ENCODE measurements at regions not wholly inside any gene's neighbourhood (a gene's known extent, or its start where the extent isn't known, plus 50 kb on each side); places are given as distances from the start of the nearest gene placed in this dataset.

GRCh38 chr12:90079529-90080210 lies 371.0 kb upstream of the ATP2B1 start:
- DNase-seq (ENCODE audit: low spot score) = no peak

GRCh38 chr12:90078344-90078743 lies 369.7 kb upstream of the ATP2B1 start:
- no peak for DNase-seq (ENCODE audit: low spot score)

DNA sequence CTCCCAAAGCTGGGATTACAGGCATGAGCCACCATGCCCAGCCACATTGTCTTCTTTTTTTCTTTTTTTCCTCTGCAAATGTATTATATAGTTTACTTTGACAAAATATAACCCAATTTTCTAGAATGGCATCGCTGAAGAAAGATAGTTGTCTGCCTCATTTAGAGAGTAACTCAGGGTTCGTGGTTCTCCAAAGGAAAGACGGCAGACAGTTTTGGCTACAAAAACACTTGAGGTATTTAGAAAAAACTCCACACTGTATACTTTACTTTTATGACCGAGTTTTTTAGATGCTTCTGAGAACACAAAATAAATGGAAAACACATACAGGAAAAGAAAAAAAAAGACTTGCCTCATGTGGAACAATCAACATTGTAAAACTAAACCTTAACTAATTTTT lies 369.1 kb upstream of the ATP2B1 start:
- DNase-seq (ENCODE audit: low spot score) = no peak

- no peak for DNase-seq (ENCODE audit: low spot score)
Measured at GRCh38 chr12:90076851-90077319, 368.2 kb upstream of the ATP2B1 start.

GRCh38 chr12:90075685-90076084 lies 367.0 kb upstream of the ATP2B1 start:
- DNase-seq (ENCODE audit: low spot score) = no peak

DNA sequence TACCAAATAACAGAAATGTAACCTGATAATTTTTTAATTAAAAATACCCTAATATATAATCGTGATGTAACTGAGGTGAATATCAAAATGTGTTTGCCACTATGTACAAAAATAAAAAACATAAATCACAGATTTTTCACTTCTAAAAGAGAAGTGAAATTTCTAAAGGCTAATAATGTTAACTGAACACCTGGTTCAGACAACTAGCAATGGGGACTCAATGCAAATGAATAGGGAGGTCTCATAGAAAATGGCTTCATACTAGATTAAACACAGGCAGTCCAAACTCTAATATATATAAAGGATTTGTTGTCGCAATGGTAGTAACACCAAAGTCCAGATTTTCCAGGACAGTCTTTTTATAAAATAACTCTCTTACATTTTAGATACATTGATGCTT lies 365.4 kb upstream of the ATP2B1 start:
- DNase-seq (ENCODE audit: low spot score) = no peak

- DNase-seq (ENCODE audit: low spot score) = no peak
Measured at GRCh38 chr12:90071996-90072395, 363.4 kb upstream of the ATP2B1 start.

- DNase-seq (ENCODE audit: low spot score) = no peak
Measured at GRCh38 chr12:90069711-90070110, 361.1 kb upstream of the ATP2B1 start.

- no peak for DNase-seq (ENCODE audit: low spot score)
Measured at GRCh38 chr12:90067791-90068190, 359.2 kb upstream of the ATP2B1 start.

DNA sequence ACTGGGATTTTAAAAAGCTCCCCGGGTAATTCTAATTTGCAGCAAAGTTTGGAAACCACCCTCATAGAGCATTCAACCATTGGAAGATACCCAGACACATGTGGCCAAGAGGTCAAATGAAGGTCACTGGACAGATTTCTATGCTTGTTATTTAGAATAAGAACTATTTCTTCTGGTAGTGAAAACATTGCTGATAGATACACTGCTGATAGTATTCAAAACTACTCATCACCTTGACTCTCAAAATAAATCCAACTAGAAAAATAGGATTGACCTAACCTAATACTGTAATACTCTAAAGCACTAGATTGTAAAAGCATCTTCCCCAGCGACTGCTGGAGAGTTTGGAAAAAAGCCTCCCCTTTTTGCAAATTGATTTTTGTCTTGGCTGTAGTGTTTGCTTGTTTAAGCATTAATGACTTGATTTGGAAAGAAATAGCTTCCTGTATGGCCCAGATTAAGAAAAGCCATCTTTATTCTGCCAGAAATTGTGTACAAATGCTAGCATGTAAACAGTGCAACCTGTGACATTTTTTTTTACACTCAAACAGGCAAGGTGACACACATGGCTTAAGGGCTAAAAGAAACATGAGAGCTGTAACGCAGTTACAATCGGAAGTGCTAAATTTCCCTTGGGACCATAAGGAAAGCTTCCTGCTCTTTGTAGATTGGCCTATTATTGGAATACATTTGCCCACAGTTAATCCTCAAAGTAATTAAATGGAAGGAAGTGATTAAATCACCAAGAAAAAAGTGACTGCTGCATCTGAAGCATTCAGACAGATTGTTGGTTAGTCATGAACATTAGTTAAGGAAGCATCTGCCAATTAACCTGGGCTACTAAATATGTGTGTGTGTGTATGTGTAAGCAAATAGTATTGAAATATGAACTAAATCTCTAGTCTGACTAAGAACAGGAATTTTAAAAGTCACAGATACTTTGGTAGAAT lies 356.5 kb upstream of the ATP2B1 start:
- no peak for DNase-seq (ENCODE audit: low spot score)

DNA sequence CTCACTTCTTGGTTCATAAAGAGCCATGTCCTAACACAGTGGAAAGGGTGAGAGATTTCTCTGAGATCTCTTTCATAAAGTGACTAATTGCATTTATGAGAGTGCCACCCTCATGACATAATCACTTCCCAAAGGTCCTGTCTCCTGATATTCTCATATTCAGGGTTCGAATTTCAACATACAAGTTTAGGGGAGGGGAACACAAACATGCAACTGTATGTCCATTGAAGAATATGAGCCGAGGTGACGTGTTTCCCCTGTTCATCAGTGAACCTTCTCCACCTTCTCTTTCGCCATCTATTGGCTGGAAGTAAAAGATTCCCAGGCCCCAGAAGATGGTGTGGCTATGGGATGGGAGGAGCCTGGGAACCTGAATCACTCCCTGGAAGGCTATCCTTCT lies 354.2 kb upstream of the ATP2B1 start:
- no peak for DNase-seq (ENCODE audit: low spot score)

DNA sequence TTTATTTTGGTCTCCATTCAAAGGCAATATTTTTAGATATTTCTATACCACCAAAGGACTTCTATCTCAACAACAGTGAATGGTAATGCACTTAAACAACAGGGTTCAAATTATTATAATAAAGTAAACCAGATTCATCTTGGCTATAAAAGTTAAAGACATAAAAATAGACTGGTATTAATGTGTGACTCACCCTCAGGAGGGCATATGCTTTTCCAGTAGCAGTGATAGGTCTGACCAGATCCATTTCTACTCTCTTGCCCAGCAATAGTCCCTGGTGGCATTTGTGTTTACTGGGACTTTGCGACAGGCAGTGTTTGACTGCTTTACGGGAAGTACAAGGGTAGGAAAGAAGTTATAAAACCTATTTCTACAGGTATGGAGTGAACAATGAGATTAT lies 353.2 kb upstream of the ATP2B1 start:
- no peak for DNase-seq (ENCODE audit: low spot score)

DNA sequence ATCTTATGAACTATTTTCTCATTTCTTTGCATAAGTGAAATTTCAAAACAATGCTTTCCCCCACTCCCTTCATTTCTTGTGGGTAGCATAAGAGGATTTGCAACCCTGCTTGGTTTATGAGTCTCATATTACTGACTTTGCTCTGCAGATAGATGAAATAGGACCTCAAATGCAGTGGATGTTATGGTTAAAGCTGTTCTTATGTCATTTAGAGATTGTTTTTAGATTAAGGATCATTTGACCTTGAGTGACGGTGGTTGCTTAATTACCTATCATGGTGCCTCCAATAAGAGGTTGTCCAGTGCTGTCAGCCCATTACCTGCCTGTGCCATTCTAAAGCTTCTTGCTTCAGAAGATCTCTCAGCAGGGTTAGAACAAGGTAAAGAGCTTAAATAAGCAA lies 351.4 kb upstream of the ATP2B1 start:
- no peak for DNase-seq (ENCODE audit: low spot score)

GRCh38 chr12:90058704-90059103 lies 350.1 kb upstream of the ATP2B1 start:
- DNase-seq (ENCODE audit: low spot score) = no peak

DNA sequence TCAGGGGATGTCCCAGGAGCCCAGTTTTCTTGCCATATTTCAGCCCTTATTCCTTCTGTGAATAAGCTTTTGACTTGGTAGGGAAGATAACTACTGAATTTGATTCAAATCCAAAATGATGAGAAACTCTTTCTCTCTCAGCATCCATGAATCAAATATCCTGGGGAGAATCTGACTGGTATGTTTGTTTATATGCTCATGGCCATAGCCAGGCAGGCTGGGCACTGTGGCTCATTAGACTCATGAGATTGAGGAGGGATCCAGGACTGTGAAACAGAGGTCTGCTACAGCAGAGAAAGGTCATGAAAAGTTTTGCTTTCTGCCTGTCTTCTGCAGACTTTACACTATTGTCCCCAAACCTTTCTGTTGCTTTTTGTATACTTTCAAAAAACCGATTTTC lies 346.4 kb upstream of the ATP2B1 start:
- DNase-seq (ENCODE audit: low spot score) = no peak

DNA sequence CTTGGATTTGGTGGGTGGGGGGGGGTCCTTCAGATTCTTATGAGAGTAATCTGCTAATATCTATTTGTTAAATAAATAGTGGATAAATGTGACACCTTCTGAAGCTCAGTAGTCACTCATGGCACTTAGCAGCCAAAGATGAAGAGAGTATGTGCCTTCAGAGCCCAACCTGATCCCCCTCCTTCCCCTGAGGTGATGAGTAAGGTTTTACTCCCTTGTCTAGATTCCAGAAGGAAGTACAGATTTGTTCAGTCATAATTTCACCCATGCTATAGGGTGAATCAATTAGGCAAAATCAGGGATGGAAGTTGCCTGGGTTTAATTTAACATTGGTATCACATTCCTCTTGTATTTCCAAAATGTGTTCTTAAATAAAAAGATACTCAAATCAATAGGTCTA lies 340.3 kb upstream of the ATP2B1 start:
- DNase-seq (ENCODE audit: low spot score) = no peak

GRCh38 chr12:90045559-90045958 lies 336.9 kb upstream of the ATP2B1 start:
- DNase-seq (ENCODE audit: low spot score) = no peak

DNA sequence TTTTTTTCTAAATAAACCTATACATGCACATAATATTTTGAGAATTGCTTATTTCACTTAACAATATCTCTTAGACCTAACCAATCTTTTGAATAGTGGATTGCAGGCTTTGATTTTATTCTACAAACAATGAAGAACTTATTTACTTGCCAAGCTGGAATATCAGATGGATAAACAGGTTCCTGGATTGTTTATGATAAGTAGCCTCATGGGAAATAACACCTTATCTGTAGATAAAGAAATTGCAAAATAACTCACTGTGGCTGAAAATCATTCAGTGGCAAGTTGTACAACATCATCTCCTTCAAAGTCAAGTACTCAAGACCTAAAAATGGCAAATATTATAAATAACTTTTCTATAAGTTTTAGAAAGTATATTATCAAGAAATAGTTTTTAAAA lies 335.4 kb upstream of the ATP2B1 start:
- no peak for DNase-seq (ENCODE audit: low spot score)

GRCh38 chr12:90042920-90043641 lies 334.4 kb upstream of the ATP2B1 start:
- no peak for DNase-seq (ENCODE audit: low spot score)

DNA sequence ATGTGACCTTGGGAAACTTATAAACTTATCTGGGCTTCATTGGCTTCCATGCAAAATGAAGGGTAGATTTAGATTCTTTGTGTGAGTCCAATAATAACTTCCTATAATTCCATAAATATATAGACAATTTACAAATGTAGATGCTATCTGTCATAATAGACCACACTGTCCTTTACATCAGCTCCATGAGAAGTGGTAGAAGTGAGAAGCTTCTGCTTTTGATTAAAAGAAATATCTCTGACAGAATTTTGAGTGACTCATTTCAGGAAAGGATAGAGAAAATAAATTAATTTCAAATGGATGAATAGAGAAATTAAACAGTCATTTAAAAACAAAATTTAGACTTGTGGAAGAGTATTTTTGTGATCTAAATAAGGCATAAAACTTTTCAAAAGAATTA lies 329.7 kb upstream of the ATP2B1 start:
- no peak for DNase-seq (ENCODE audit: low spot score)

GRCh38 chr12:90037740-90038139 lies 329.1 kb upstream of the ATP2B1 start:
- no peak for DNase-seq (ENCODE audit: low spot score)

- DNase-seq (ENCODE audit: low spot score) = no peak
Measured at GRCh38 chr12:90036637-90037036, 328.0 kb upstream of the ATP2B1 start.
